ENCODE measurements at regions not wholly inside any gene's neighbourhood (a gene's known extent, or its start where the extent isn't known, plus 50 kb on each side); places are given as distances from the start of the nearest gene placed in this dataset.

GRCh38 chr3:28824316-28824715 lies 456.6 kb upstream of the RBMS3 start:
- Histone ChIP-seq H3K9ac (ENCODE audit: low read depth, low read length) (no peak overlapping the region), H3K9me3 (replicated peaks; ENCODE audit: low read length) (no peaks in the 10 kb centered on the region), H3K27me3 (ENCODE audit: control insufficient read depth, insufficient read depth, low read length) (no peaks in the 10 kb centered on the region), H3K4me3 (ENCODE audit: low read length) (no peak overlapping the region), H3K4me2 (ENCODE audit: low read length) (no peak overlapping the region), H3K4me1 (ENCODE audit: control insufficient read depth, insufficient read depth, low read length) (no peaks in the 10 kb centered on the region), H3K36me3 (ENCODE audit: insufficient read depth, low read length) (no peaks in the 10 kb centered on the region)

- H3K9ac ChIP-seq (ENCODE audit: low read depth, low read length) = no peak overlapping the region
- no peaks in the 10 kb centered on the region for H3K9me3 ChIP-seq (replicated peaks; ENCODE audit: low read length)
- H3K4me3 ChIP-seq (ENCODE audit: low read length) = no peak overlapping the region
- H3K4me1 ChIP-seq (ENCODE audit: control insufficient read depth, insufficient read depth, low read length) = no peaks in the 10 kb centered on the region
- no peaks in the 10 kb centered on the region for H3K27me3 ChIP-seq (ENCODE audit: control insufficient read depth, insufficient read depth, low read length)
- H3K4me2 ChIP-seq (ENCODE audit: low read length) = no peak overlapping the region
- H3K36me3 ChIP-seq (ENCODE audit: insufficient read depth, low read length) = no peaks in the 10 kb centered on the region
These were observed 454.0 kb upstream of the RBMS3 start for GRCh38 chr3:28826840-28827239.

GRCh38 chr3:28835249-28835648 lies 445.6 kb upstream of the RBMS3 start:
- Histone ChIP-seq H3K4me2 (ENCODE audit: low read length) (no peak overlapping the region), H3K36me3 (ENCODE audit: insufficient read depth, low read length) (no peaks in the 10 kb centered on the region), H3K4me1 (ENCODE audit: control insufficient read depth, insufficient read depth, low read length) (no peaks in the 10 kb centered on the region), H3K9me3 (replicated peaks; ENCODE audit: low read length) (no peaks in the 10 kb centered on the region), H3K27me3 (ENCODE audit: control insufficient read depth, insufficient read depth, low read length) (peaks cover 12% of the 10 kb centered on the region), H3K9ac (ENCODE audit: low read depth, low read length) (no peak overlapping the region), H3K4me3 (ENCODE audit: low read length) (no peak overlapping the region)

GRCh38 chr3:28835751-28836150 lies 445.1 kb upstream of the RBMS3 start:
- H3K4me2 ChIP-seq (ENCODE audit: low read length) = no peak overlapping the region
- no peak overlapping the region for H3K4me3 ChIP-seq (ENCODE audit: low read length)
- peaks cover 12% of the 10 kb centered on the region for H3K27me3 ChIP-seq (ENCODE audit: control insufficient read depth, insufficient read depth, low read length)
- no peaks in the 10 kb centered on the region for H3K4me1 ChIP-seq (ENCODE audit: control insufficient read depth, insufficient read depth, low read length)
- H3K9ac ChIP-seq (ENCODE audit: low read depth, low read length) = no peak overlapping the region
- no peaks in the 10 kb centered on the region for H3K9me3 ChIP-seq (replicated peaks; ENCODE audit: low read length)
- H3K36me3 ChIP-seq (ENCODE audit: insufficient read depth, low read length) = no peaks in the 10 kb centered on the region

GRCh38 chr3:28836199-28836598 lies 444.7 kb upstream of the RBMS3 start:
- no peaks in the 10 kb centered on the region for H3K36me3 ChIP-seq (ENCODE audit: insufficient read depth, low read length)
- no peak overlapping the region for H3K4me2 ChIP-seq (ENCODE audit: low read length)
- no peaks in the 10 kb centered on the region for H3K9me3 ChIP-seq (replicated peaks; ENCODE audit: low read length)
- peaks cover 12% of the 10 kb centered on the region for H3K27me3 ChIP-seq (ENCODE audit: control insufficient read depth, insufficient read depth, low read length)
- H3K9ac ChIP-seq (ENCODE audit: low read depth, low read length) = no peak overlapping the region
- H3K4me1 ChIP-seq (ENCODE audit: control insufficient read depth, insufficient read depth, low read length) = no peaks in the 10 kb centered on the region
- H3K4me3 ChIP-seq (ENCODE audit: low read length) = no peak overlapping the region

- H3K4me1 ChIP-seq (ENCODE audit: control insufficient read depth, insufficient read depth, low read length) = no peaks in the 10 kb centered on the region
- no peak overlapping the region for H3K9ac ChIP-seq (ENCODE audit: low read depth, low read length)
- H3K36me3 ChIP-seq (ENCODE audit: insufficient read depth, low read length) = no peaks in the 10 kb centered on the region
- no peak overlapping the region for H3K4me3 ChIP-seq (ENCODE audit: low read length)
- no peaks in the 10 kb centered on the region for H3K9me3 ChIP-seq (replicated peaks; ENCODE audit: low read length)
- no peak overlapping the region for H3K4me2 ChIP-seq (ENCODE audit: low read length)
- no peaks in the 10 kb centered on the region for H3K27me3 ChIP-seq (ENCODE audit: control insufficient read depth, insufficient read depth, low read length)
These were observed 439.9 kb upstream of the RBMS3 start for GRCh38 chr3:28840976-28841376.

- Histone ChIP-seq H3K36me3 (ENCODE audit: insufficient read depth, low read length) (no peaks in the 10 kb centered on the region), H3K27me3 (ENCODE audit: control insufficient read depth, insufficient read depth, low read length) (no peaks in the 10 kb centered on the region), H3K9ac (ENCODE audit: low read depth, low read length) (no peak overlapping the region), H3K4me3 (ENCODE audit: low read length) (no peak overlapping the region), H3K9me3 (replicated peaks; ENCODE audit: low read length) (no peaks in the 10 kb centered on the region), H3K4me2 (ENCODE audit: low read length) (no peak overlapping the region), H3K4me1 (ENCODE audit: control insufficient read depth, insufficient read depth, low read length) (no peaks in the 10 kb centered on the region)
These were observed 439.4 kb upstream of the RBMS3 start for GRCh38 chr3:28841441-28841840.

GRCh38 chr3:28844298-28845005 lies 436.4 kb upstream of the RBMS3 start:
- Histone ChIP-seq H3K4me2 (ENCODE audit: low read length) (no peak overlapping the region), H3K27me3 (ENCODE audit: control insufficient read depth, insufficient read depth, low read length) (no peaks in the 10 kb centered on the region), H3K4me1 (ENCODE audit: control insufficient read depth, insufficient read depth, low read length) (no peaks in the 10 kb centered on the region), H3K9ac (ENCODE audit: low read depth, low read length) (no peak overlapping the region), H3K4me3 (ENCODE audit: low read length) (no peak overlapping the region), H3K36me3 (ENCODE audit: insufficient read depth, low read length) (no peaks in the 10 kb centered on the region), H3K9me3 (replicated peaks; ENCODE audit: low read length) (no peaks in the 10 kb centered on the region)

- Histone ChIP-seq H3K4me1 (ENCODE audit: control insufficient read depth, insufficient read depth, low read length) (no peaks in the 10 kb centered on the region), H3K27me3 (ENCODE audit: control insufficient read depth, insufficient read depth, low read length) (no peaks in the 10 kb centered on the region), H3K9ac (ENCODE audit: low read depth, low read length) (no peak overlapping the region), H3K36me3 (ENCODE audit: insufficient read depth, low read length) (no peaks in the 10 kb centered on the region), H3K4me3 (ENCODE audit: low read length) (no peak overlapping the region), H3K4me2 (ENCODE audit: low read length) (no peak overlapping the region), H3K9me3 (replicated peaks; ENCODE audit: low read length) (no peaks in the 10 kb centered on the region)
These were observed 435.9 kb upstream of the RBMS3 start for GRCh38 chr3:28845006-28845324.

- Histone ChIP-seq H3K9me3 (replicated peaks; ENCODE audit: low read length) (no peaks in the 10 kb centered on the region), H3K4me1 (ENCODE audit: control insufficient read depth, insufficient read depth, low read length) (no peaks in the 10 kb centered on the region), H3K36me3 (ENCODE audit: insufficient read depth, low read length) (no peaks in the 10 kb centered on the region), H3K4me3 (ENCODE audit: low read length) (no peak overlapping the region), H3K4me2 (ENCODE audit: low read length) (no peak overlapping the region), H3K27me3 (ENCODE audit: control insufficient read depth, insufficient read depth, low read length) (no peaks in the 10 kb centered on the region), H3K9ac (ENCODE audit: low read depth, low read length) (no peak overlapping the region)
These were observed 433.8 kb upstream of the RBMS3 start for GRCh38 chr3:28846971-28847478.

GRCh38 chr3:28847736-28848135 lies 433.1 kb upstream of the RBMS3 start:
- Histone ChIP-seq H3K36me3 (ENCODE audit: insufficient read depth, low read length) (no peaks in the 10 kb centered on the region), H3K9ac (ENCODE audit: low read depth, low read length) (no peak overlapping the region), H3K4me2 (ENCODE audit: low read length) (no peak overlapping the region), H3K4me3 (ENCODE audit: low read length) (no peak overlapping the region), H3K27me3 (ENCODE audit: control insufficient read depth, insufficient read depth, low read length) (no peaks in the 10 kb centered on the region), H3K4me1 (ENCODE audit: control insufficient read depth, insufficient read depth, low read length) (no peaks in the 10 kb centered on the region), H3K9me3 (replicated peaks; ENCODE audit: low read length) (no peaks in the 10 kb centered on the region)

- Histone ChIP-seq H3K4me3 (ENCODE audit: low read length) (no peak overlapping the region), H3K9me3 (replicated peaks; ENCODE audit: low read length) (no peaks in the 10 kb centered on the region), H3K4me2 (ENCODE audit: low read length) (no peak overlapping the region), H3K9ac (ENCODE audit: low read depth, low read length) (no peak overlapping the region), H3K36me3 (ENCODE audit: insufficient read depth, low read length) (no peaks in the 10 kb centered on the region), H3K4me1 (ENCODE audit: control insufficient read depth, insufficient read depth, low read length) (no peaks in the 10 kb centered on the region), H3K27me3 (ENCODE audit: control insufficient read depth, insufficient read depth, low read length) (no peaks in the 10 kb centered on the region)
These were observed 430.7 kb upstream of the RBMS3 start for GRCh38 chr3:28850186-28850585.
